ENCODE measurements at regions not wholly inside any gene's neighbourhood (a gene's known extent, or its start where the extent isn't known, plus 50 kb on each side); places are given as distances from the start of the nearest gene placed in this dataset.
A peak's percentile ranks its signal among the peaks of the same experiment; 100 is the strongest.
"Not testable (repeated sequence)": the region's sequence is repeated elsewhere in the genome, so short reads cannot be mapped to it uniquely, and the experiment has no call there.

DNA sequence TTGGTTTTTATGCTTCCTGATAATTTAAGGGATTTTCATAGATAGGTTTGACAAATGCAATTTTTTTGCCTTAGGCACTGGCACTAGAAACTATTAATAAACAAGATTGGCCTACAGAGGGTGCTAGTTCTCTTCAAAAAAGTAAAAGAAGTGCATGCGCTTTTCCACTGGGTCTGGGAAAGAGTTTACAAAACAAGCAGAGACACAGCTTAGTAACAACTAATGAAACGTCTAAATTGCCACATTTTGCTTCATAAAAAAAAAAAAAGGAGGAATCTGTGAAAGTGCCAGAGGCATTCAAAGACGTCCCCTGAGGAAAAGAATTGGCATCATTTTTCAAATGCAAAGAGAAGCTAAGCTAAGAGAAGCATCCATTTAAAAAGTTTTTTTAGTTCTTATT, 58.3 kb upstream of the EEA1 start:
- DNase-seq: peak; percentile 11

DNA sequence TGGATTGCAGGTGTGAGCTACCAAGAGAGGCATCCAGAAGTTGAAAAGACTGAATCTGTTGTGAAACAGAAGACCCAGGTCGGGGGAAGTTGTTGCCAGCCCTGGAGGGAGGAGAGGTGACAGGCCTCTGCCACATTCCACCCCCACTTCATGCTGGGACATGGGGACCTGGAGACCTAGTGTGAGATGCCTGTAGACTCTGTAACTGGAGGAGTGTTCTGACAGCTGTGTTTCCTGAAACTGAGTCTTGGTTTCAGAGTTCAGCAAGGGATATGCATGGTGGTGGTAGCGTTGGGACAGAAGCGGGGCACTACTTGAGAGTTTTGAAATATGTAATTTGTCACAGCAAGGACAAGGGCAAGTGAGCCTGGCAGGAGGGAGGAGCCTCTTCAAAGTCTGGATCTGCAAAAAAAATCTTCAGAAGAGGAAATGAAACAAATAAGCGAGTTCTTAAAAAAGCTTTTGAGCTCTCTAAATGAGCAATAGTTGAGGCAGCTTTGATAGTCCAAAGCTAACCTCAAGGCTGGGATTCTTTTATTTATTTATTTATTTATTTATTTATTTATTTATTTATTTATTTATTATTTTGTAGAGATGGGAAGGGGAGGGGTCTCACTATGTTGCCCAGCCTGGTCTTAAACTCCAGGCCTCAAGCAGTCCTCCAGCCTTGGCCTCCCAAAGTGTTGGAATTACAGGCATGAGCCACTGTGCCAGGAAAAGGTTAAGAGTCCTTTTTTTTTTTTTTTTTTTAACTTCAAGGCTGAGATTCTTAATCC, 58.9 kb upstream of the EEA1 start:
- DNase-seq: peak; percentile 14

DNA sequence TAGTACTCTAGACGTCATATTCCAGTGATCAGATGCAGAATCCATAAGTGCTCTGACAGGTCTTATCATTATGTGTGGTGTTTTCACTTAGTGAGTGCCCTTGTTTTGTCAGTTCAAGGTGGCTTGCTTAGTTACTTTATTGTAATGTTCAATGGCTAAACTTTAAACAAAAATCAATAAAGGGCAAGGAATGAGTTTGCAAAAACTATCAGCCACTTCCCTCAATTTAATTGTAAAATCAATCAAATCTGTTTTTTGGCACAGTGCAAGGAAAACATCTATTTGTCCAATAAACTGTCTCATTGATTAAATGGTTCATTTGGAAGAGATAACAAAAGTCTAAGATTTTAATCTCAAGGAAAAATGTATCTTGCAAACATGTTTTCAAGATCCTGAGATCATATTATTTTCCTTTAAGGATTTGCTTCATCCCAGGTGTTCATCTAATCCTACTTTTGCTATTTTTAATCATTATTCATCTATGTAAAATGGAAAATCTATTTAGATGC, 59.6 kb upstream of the EEA1 start:
- no peak for DNase-seq

DNA sequence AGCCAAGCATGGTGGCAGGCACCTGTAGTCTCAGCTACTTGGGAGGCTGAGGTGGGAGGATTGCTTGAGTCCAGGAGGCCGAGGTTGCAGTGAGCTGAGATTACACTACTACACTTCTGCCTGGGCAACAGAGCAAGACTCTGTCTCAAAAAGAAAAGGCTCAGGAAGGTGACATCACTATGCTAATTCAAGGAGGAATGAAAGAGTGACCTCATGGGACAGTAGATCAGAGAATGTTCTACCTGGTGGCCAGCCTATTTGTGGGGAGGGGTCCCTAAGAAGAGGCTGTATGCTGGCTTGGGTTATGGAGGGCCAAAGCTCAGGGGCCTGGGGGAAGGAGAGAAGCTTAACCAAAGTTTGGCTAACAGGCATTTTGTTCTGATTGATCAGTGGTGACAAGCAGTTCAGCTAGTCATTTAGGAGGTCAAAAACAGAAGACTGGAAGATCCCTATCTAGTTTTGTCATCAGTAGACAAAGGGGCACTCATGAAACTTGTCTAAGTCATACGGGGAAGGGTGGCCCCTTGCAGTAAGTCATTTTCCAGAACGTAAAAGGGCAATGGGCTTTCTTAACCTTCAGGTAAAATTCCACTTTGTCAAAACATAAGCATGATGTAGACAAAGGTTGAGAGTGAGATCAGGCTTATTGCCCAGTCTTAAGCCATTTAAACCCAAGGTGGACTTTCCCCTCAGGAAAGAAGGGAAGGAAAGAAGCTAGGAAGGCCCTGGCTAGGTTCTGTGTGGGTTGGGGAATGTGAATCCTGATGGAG, 60.8 kb upstream of the EEA1 start:
- no peak for DNase-seq

DNA sequence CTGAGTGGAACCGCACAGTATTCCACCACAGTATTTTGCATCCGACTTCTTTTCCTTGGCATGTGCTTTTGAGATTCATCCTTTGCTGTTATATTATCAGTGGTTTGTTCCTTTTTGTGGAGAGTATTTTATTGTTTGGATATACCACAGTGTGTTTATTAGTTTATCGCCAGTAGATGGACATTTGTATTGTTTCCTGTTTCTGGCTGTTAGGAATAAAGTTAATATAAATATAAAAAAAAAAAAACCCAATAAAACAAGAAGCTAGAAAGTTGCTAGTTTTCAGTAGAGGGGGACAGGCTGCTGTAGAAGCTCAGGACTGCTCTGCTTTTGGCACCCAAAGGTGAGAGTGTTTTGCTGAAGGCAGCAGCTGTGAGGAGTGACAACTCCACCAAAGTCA, 62.0 kb upstream of the EEA1 start:
- DNase-seq: no peak

DNA sequence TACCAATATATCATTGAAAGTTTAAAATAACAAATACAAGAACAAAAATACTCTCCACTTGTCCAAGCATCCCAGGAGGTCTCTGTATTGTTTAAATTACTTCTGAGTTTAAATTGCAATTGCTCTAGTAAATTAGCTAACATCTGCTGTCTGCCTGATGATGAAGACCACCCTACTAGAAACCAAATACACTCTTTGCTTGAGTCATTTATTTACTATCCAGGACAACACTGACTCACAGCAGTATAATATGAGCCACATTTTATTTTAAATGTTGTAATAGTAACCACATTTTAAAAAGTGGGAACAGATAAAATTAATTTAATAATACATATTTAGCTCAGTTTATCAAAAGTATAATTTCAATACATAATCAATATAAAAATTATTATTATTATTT, 62.9 kb upstream of the EEA1 start:
- DNase-seq: no peak

DNA sequence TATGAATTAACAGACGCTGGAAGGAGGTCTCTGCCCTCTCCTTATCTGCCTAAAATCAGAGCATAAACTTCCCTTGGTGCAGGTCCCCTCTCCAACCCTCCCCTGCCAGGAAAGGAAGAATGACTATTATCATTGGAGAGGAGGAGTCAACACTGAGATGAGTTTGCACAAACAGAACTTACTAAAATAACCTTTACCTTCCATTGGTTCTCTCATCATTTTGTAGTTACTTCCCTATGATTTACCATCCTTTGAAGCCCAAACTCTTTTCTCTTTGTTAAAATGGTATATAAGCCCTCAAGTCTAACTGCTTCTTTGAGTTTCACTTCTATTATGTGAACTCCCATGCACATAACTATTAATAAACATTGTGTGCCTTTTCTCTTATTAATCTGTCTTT, 64.2 kb upstream of the EEA1 start:
- DNase-seq: no peak

DNA sequence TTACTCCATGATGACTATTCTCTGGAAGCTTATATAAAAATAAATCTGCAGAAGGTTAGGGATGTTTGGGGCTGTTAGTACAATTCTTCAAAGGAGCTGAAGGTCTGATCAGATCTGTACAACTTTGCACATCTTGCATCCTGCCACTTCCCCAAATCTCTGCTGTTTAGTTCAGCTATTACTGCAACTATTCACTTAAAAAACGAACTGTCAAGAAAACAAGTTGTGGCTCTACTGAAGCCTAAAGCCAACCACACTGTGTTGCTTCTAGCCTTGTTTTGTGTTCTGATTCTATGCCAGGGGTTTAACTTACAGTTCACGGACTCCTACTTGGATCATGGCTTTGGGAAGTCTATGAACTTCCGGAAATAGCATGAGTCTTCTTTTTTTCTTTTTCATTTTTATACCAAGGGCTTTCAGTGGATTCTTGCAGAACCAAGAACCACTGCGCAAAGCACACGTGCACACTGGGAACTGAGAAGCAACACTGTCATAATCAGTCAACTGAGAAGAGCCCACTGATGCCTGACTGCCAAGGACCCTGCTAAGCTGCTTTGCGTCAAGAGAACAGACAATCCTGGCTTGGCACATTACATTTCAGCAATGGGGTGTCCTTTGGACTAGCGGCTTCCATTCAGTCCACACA, 66.3 kb upstream of the EEA1 start:
- DNase-seq: no peak

DNA sequence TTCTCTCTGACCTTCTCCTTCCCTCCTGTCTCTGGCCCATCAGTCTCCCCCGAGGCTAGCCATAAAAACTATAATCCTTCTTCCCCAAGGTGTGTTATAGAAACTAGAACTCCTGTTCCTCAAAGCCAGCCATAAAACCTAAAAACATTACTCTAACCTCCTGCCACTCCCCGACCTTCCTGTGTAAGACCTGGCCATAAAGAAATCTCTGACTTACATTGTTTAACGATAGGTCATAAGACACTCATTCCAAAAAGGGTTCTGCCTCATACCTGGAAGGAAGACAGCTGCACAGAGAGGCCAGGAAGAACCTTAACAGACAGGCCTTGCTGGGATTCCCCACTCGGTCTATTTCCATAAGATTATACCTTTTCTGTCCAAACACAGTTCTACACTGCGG, 70.9 kb upstream of the EEA1 start:
- no peak for DNase-seq

DNA sequence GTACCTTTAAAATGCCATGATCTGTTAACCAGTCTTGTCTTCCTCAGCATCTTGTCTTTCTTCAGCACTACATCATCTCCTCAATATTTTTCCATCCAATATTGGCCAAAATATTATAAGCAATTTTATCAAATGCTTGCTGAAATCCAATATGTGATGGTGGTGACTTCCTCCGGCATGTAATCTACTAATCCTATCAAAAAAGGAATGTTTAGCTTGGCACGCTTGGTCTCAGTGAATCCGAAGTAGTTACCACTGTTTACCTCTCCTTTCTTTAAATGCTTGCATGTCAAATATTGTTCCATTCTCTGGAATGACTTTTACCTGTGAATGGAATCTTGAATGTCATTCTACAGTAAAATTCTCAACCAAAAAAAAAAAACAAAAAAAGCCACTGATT, 72.3 kb upstream of the EEA1 start:
- DNase-seq: no peak

DNA sequence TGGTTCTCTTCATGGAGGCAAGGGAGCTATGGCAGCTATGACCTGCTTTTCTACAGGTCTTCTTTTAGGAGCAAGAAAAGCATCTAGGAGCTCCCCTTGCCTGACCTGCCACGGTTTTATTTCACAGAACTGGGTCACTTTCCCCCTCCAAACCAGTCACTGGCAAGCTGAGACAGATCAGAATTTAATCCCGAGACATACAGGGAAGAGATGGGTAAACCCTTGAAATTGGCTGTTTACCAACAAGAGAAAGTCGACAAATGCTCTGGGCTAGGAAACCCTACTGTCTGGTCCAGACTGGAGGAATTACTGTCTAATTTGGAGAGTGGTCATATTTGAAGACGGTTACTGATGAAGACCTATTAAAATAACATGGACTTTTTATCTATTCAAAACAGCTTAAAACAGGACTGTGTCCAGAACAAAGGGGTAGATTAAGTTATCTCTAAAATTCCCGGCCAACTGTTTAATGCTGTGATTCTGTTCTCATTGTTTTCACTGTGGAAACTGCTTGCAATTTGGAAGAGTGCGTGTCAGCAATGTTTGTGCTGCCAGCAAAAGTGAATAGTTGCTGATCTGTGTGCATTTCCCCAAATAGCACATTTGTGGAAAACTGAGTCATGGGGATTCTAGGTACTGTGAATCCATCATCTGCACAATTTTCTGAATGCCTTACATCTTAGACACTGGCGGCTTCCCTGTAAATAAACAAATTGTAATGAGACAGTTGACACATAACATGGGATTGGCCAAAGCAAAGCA, 73.4 kb upstream of the EEA1 start:
- no peak for DNase-seq

DNA sequence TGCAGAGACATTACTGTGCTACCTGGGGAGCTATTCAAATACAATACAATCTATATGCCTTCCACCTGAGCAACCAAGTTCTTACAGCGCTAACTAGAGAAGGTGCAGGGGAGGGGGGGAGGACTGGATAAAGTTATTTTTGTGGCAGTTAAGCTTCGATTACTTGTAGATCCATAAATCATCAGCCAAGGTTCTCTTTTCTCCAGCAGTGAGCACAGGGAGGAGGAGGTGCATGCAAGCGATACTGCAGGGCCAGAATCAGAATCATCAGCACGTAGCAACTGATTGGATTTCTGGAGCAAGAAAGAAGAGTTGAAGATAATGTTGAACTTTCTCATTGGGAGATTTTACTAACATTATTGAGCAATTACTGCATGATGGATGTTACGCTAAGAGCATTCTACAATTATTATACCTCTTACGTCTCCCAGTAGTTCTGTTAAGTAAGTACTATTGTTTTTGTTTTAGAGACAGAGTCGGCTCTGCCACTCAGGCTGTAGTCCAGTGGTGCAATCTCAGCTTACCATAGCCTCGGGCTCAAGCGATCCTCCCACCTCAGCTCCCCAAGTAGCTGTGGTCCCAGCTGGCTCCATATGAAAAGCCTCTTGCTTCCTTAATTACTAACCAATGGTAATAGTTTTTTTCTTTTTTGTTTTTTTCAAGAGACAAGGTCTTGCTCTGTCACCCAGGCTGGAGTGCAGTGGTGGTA, 74.6 kb upstream of the EEA1 start:
- no peak for DNase-seq

DNA sequence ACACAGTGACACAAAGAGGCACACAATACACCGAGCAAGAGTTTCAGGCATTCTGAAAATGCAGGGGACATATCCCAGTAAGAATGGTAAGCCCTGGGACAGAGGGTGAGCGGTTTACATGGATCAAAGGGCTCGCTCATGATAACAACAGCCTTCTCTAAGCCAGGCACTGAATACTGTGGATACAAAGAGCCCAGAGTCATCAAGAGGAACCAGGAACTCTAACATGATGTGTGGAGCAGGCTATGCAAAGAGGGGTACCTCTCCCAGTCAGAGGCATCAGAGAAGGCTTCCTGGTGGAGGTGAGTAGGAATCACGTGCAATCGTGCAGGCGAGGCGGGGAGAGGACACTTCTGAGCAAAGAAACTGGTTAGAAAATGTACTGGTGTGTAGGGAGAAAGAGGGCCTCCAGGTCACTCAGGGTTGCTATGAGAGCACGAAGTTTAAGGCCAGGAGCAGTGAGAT, 76.9 kb upstream of the EEA1 start:
- DNase-seq: no peak

DNA sequence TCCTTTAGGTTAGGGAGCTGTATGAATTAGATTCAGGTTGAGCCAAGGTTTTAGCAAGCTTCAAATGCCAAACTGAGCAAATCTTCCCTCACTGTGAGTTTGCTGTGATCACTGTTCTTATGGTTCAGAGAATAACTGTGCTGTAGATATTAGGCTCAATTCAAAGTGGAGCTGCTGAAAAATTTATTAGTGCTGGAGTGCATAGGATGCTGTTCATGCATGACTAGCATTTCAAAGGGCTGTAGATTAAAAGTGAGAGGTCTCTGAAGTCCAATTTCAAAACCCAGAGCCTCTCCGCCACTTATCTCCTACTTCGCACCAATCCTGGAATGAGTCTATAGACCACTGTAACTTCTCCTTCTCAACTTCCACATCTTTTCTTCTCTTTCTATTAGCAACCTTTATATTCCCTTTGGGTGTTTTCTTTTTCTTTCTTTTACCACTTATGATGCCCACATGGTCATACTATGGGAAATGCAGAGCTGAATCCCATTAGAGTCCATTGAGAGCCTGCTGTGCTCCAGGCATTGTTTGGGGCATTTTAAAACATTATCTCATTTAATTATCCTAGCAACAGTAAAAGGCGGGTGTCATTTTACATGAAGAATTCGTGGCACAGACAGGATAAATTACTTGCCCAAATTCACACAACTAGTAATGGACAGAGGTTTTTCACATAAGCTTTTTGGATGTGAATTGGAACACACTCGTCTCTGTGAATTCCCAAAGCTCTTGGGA, 77.5 kb upstream of the EEA1 start:
- DNase-seq: no peak

DNA sequence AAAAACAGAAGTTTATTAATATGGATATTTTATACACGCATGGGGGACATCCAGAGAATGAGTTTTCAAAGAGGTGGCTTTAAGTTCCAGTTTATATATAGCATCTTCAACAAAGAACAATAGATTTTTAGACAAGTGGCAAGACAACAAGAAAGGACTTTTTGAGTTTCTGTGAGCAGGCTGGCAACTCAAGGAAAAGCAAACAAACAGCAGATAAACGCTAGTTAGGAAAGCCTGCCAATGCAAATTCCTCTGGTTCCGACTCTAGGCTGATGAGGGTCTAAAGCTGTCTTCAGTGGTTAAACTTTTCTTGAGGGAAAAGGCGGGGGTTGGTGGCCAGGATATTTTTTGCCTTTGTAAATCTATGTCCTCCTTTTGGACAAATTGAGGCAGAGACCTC, 78.4 kb upstream of the EEA1 start:
- no peak for DNase-seq

DNA sequence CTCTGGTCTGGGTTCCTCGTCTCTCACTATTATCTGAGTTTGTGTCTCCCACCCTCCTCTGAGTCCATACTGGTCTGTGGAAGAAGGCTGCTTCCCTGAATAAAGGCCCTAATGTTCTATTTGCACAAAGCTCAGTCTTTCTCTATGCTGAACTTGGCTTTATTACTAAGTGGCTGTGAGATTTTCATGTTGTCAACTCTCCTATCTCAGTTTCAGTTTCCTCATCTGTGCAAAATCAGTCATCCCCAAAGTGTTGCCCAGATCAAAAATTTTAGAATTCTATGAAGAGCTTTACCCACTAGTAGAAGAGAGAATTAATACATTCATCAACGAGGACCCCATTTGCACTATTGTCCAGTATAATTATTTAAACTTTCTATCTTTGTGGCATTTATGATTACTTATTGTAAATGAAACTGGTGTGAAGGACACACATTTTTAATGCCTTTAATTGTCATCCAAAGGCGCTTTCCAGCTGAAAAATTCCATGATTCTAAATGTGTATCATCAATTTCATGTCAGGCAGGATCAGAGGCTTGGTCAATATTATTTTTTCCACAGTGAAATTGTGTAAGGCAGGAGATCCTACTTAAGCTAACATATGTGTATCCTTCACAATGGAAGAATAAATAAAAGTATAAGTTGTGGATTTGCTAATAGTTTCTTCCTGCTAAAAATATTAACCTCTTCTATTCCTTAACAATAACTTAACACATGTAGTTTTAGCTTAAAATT, 79.1 kb upstream of the EEA1 start:
- no peak for DNase-seq

DNA sequence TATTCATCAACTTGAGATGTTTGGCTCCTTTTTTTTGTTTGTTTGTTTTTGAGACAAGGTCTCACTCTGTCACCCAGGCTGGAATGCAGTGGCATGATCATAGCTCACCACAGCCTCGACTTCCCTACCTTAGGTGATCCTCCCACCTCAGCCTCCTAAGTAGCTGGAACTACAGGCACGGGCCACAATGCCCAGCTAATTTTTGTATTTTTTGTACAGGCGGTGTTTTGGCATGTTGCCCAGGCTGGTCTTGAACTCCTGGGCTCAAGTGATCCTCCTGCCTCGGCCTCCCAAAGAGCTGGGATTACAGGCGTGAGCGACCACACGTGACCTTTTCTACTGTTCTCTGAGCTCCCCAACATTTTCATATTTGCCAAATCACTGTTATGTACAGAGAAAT, 79.8 kb upstream of the EEA1 start:
- DNase-seq: not testable (repeated sequence)

DNA sequence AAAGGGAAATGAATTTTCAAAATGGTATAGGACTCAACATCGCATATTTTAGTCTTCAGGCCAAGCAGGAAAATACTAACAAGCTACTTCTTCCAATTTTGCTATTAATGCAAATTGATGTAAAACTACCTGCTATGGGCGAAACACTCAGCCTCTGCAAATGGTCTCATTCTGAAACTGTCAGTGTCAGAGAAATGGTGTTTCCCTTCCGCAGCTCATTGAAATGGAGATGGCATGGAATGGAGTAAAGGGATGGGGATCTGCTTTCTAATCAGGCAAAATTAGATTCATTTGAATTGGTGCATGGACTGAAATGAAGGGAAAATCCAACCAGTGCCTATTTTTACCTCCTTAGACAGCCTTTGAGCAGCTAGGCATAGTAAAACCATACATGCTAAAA, 80.4 kb upstream of the EEA1 start:
- DNase-seq: no peak

DNA sequence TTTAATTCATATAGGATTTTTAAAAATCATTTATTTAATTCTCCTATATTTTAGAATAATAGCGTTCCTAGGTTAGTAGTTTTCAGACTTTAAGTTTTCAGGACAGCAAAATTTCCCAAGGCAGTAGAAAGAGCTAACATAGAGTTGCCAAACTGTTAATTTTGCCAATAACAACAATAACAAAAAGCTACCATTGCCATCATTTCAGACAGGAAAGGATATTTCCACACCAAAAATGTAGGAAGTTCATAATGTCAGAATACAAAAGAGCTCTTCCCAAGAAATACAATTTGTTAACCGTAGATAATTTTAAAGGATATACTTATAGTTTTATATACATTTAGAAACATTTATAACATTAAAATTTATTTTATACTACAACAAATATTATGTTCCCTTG, 81.4 kb upstream of the EEA1 start:
- no peak for DNase-seq

DNA sequence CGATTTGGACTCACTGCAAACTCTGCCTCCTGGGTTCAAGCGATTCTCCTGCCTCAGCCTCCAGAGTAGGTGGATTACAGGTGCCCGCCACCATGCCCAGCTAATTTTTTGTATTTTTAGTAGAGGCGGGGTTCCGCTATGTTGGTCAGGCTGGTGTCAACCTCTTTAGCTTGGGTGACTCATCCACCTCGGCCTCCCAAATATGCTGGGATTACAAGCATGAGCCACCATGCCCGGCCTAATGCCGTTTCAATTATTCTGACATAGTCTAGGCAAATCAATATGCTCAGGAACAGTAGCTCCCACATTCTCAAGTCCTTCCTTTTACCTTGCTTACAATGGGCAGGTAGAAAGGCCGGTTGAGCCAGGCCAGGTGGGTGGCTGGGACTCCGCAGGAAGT, 82.0 kb upstream of the EEA1 start:
- DNase-seq: no peak

All from stimulated activated CD4-positive, alpha-beta T cell treated with anti-CD3 and anti-CD28 coated beads, Interleukin-4, amount 100 ng/mL, for 24 hours (primary cell).